C4-2B (cell line): ENCODE measurements at regions not wholly inside any gene's neighbourhood (a gene's known extent, or its start where the extent isn't known, plus 50 kb on each side); places are given as distances from the start of the nearest gene placed in this dataset.

Experiments
- H3K27ac ChIP-seq: fragments of 450-650 bp; 2 replicates; pipeline ENCODE4 v1.5.1; 2017
- ZFX ChIP-seq: fragments of 450-650 bp; IDR thresholded peaks from 2 replicates; pipeline ENCODE4 v1.6.1; 2017
- TF ChIP-seq, protein P1 (sequence below): fragments of 450-650 bp; conservative IDR thresholded peaks from 2 replicates; pipeline ENCODE4 v1.5.1; 2017; ENCODE audit warnings: mild to moderate bottlenecking

DNA sequence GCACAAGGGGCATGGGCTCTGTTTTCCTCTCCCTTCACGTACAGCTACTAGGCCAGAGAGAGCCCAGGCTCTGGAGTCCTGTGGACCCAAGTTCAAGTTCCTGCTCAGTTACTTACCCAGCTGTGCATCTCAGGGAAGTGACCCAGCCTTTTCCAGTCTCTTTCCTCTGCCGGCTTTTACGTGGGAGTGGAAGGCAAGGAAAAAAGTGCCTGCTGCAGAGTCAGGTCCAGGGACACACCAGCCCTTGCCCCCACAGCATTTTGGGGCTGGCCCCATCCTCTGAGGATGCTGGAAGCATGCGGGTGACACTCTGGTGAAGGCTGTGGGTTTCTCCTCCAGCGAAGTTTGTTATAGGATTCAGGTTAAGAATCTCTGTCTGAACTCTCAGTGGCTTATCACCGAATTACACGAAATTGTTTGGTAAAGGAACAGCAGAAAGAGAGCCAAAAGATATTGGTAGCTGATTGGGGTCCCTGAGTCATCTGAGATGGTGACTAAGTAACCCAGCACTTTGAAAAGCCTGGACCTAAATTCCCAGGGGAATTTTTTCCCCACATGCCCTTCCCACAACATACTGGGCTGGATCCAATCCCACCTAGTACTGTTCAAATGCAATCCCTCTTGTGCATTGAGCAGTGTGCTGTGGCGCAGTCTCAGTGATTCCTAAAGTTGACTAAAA is 424.3 kb downstream of the RPS24 start:
- peak overlapping the region; percentile 64 for H3K27ac ChIP-seq
- no peak for TF ChIP-seq ZFX
- TF ChIP-seq, protein P1, sequence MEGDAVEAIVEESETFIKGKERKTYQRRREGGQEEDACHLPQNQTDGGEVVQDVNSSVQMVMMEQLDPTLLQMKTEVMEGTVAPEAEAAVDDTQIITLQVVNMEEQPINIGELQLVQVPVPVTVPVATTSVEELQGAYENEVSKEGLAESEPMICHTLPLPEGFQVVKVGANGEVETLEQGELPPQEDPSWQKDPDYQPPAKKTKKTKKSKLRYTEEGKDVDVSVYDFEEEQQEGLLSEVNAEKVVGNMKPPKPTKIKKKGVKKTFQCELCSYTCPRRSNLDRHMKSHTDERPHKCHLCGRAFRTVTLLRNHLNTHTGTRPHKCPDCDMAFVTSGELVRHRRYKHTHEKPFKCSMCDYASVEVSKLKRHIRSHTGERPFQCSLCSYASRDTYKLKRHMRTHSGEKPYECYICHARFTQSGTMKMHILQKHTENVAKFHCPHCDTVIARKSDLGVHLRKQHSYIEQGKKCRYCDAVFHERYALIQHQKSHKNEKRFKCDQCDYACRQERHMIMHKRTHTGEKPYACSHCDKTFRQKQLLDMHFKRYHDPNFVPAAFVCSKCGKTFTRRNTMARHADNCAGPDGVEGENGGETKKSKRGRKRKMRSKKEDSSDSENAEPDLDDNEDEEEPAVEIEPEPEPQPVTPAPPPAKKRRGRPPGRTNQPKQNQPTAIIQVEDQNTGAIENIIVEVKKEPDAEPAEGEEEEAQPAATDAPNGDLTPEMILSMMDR = no peak

DNA sequence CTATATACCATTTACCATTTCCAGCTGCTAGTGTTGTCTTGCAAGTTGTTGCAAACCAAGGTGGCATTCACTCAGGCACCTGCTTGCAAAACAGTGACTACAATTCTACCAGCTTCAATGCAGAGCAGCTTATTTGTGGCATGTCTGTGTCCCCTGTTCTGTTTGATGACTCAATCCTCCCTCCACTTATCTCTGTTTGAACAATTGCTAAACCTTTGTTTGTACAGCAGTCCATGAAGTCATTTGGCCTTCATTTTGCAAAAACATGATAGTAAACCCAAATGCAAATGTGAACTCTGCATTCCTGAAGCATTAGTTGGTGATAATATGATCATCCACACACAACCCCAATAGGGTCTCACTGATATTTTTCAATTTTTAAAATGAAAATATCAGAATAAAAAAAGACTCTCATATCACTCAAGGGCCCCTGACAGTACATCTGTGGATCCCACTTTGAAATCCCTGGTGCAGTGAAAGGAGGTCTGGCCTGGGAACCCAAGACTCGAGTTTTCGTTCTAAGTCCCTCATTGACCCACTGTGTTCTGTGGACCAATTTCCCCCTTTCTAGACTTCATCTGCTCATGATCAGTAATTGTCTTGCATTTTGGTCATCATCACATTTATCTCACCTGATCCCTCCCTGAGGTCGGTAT is 425.4 kb downstream of the RPS24 start:
- H3K27ac ChIP-seq = peak overlapping the region; percentile 79
- TF ChIP-seq, protein P1 = no peak
- no peak for TF ChIP-seq ZFX

DNA sequence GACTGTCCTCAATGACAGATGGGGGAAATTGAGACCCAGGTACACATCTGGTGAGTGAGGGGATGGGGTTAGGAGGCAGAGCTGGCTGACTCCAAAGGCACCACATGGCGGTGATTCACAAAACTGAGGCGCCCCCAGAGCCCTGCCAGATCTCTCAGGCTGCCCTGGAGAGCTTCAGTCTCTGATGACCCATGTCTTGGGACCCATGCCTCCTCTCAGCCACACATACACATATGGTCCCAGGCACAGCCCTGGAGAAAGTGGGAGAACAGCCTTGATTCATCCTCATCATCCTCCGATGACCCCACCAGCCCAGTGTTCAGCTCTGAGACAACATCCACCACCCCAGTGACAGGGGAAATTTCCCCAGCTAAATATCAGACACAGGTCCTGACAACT is 426.0 kb downstream of the RPS24 start:
- peak overlapping the region; percentile 79 for H3K27ac ChIP-seq
- no peak for TF ChIP-seq ZFX
- TF ChIP-seq, protein P1 = no peak

DNA sequence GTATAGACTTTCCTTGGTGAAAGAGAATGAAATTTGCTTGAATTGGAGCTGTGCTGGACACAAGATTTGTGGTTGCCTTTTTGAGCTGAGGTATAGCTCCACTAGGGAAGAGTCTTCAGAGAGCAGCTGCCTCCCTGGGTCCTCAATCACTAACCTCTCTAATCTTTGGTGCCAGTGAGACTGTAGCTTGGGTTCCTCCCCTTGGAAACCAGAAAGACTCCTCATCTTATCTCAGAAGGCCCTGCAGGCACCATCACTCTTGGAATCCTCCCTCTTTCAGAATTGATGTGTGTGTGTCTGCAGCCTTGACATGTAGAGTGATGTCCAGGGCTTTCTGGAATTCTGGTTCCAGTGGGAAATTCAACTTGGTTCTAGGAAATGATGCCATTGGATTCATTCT is 426.5 kb downstream of the RPS24 start:
- no peak for TF ChIP-seq ZFX
- TF ChIP-seq, protein P1 = no peak
- H3K27ac ChIP-seq = peak overlapping the region; percentile 79

DNA sequence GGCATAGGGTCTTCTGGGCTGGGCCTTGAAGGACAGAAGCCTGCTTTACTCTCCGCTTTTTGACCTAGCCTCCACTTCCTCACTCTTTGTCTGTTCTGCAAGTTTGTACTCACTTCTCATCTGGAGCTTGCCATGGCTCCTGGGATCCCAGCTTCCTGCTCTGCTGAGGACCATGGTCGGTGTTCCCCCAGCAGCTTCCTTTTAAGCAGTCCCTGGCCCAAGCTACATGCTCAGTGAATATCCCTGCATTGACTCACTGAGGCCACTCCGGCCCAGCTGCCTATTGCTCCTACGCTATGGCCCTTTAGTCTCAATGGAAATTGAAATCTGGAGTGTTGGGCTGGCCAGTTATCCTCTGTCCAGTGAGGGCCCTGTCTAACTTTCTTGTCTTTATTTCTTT is 427.7 kb downstream of the RPS24 start:
- peak overlapping the region; percentile 3 for H3K27ac ChIP-seq
- TF ChIP-seq, protein P1 = no peak

DNA sequence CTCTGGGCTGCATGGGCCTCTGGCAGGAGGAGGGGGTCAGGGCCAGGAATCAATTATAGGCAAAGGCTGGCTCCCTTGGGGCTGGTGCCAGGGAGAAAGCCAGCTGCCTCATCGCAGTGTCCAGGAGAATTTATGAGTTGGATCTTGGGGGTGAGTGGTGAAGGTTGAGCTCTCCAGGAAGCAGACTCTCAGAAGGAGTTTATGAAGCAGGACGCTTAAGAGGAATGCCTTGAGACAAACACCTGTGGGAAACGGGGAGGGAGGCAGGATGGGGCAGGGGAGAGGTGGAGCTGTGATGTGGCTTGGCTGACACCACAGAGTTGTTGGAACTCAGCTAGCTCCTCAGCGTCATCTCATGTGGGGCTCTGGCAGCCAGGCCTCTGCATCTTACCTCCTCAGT is 428.5 kb downstream of the RPS24 start:
- TF ChIP-seq, protein P1 = no peak
- TF ChIP-seq ZFX = no peak
- H3K27ac ChIP-seq = peak overlapping the region; percentile 3; the same call in 1 of the 2 replicates

DNA sequence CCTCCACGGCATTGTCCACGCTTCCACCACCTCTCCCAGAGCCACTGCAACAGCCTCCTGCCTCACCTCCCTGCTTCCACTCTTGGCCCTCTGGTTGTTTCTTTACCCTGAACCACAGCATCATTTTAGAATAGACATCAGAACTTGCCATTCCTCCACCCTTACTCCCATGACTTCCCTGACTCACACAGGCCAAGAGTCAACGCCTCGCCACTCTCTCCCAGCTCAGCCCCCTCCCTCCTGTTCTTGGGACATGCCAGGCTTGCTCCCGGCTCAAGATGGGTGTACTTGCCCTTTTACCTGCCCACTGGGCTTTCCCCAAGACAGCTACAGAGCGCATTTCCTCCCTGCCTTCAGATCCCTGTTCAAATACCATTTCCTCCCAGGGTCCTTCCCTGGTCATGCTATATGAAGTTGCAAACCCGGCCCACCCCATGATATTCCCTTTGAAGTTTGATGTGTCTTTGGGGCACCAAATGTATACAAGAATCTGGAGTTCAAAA is 429.1 kb downstream of the RPS24 start:
- no peak overlapping the region; the same call in 1 of the 2 replicates for H3K27ac ChIP-seq

More for the DNA sequence above, 429.1 kb downstream of the RPS24 start:
- TF ChIP-seq ZFX = no peak
- TF ChIP-seq, protein P1 = no peak
